HepG2 (cell line): ENCODE measurements at regions not wholly inside any gene's neighbourhood (a gene's known extent, or its start where the extent isn't known, plus 50 kb on each side); places are given as distances from the start of the nearest gene placed in this dataset.

Source experiments
- ATAC-seq: fragments of 200-7000 bp; cut with Tn5 transposase; 3 replicates; pipeline ENCODE4 v1.9.1; 2020; ENCODE audit warnings: mild to moderate bottlenecking, moderate library complexity
- BruUV-seq: library from RNA; stranded (reverse); fragments of 400-500 nt; replicated peaks from 2 replicates; lab custom pipeline; 2021; lab: Mats Ljungman, UMichigan
- CTCF ChIA-PET: fragments of 300-600 bp; formaldehyde crosslinking; extraction: SDS; loops from one replicate; lab custom pipeline; 2021; ENCODE audit warnings: low total read pairs, inconsistent platforms, low intra/inter-chr PET ratio; lab: Yijun Ruan, JAX
- POLR2A ChIA-PET: fragments of 350-600 bp; sonication (Branson Sonifier 250); formaldehyde crosslinking; loops from one replicate; lab custom pipeline; 2020; ENCODE audit warnings: antibody characterized with exemption, inconsistent platforms; lab: Yijun Ruan, JAX
- DNase-seq: peaks from one replicate; pipeline ENCODE4 v3.0.0-alpha.2; 2015; ENCODE audit warnings: low spot score
- FAIRE-seq: peaks from 3 replicates; lab custom pipeline; 2011; peaks lifted over from hg19 to GRCh38; lab: Jason Lieb, UNC
- H2AFZ ChIP-seq: one replicate; pipeline ENCODE4 v1.6.1; 2011; ENCODE audit warnings: low read length, inconsistent platforms
- H3K27ac ChIP-seq: fragments of 300-600 bp; 3 replicates; pipeline ENCODE4 v1.8.0; 2011; ENCODE audit warnings: mixed run types, mild to moderate bottlenecking, mixed read lengths, low read length, inconsistent platforms; ENCODE audit not compliant: insufficient read depth; ENCODE audit errors: extremely low read length
- H3K27me3 ChIP-seq, 2 experiments: fragments of 200-600 bp in 1 of 2; 2 replicates in 1 of 2; 3 replicates in 1 of 2; pipeline versions ENCODE4 v1.6.0 to v1.8.0; 2011; ENCODE audit warnings: low read length in 2 of 2, mild to moderate bottlenecking in 2 of 2, moderate library complexity in 2 of 2, inconsistent platforms in 1 of 2; ENCODE audit not compliant: insufficient read depth in 2 of 2, control insufficient read depth in 1 of 2
- H3K36me3 ChIP-seq, 2 experiments: fragments of 200-600 bp in 1 of 2; replicated peaks in 1 of 2; 2 replicates in 1 of 2; 3 replicates in 1 of 2; pipeline versions ENCODE4 v1.5.1 to v1.8.0; 2011; ENCODE audit warnings: low read length in 2 of 2, inconsistent platforms in 1 of 2; ENCODE audit not compliant: insufficient read depth in 2 of 2, control insufficient read depth in 1 of 2
- H3K4me1 ChIP-seq: 2 replicates; pipeline ENCODE4 v1.5.1; 2012; ENCODE audit warnings: low read length, inconsistent platforms; ENCODE audit not compliant: insufficient read depth
- H3K4me2 ChIP-seq: 2 replicates; pipeline ENCODE4 v1.6.0; 2011; ENCODE audit warnings: low read depth, low read length, inconsistent platforms
- H3K4me3 ChIP-seq, 3 experiments: fragments of 200-600 bp in 1 of 3; sonication (generic), shearing (Covaris generic) in 1 of 3; replicated peaks in 1 of 3; 2 replicates each; pipeline ENCODE4 v1.5.1; 2011 to 2016; ENCODE audit warnings: low read length in 3 of 3, inconsistent platforms in 2 of 3, low read depth in 2 of 3, mild to moderate bottlenecking in 2 of 3, control low read depth in 1 of 3, mixed read lengths in 1 of 3; ENCODE audit not compliant: insufficient read depth in 1 of 3
- H3K79me2 ChIP-seq: one replicate; pipeline ENCODE4 v1.6.1; 2011; ENCODE audit warnings: low read length, inconsistent platforms; ENCODE audit not compliant: insufficient read depth
- H3K9ac ChIP-seq: 2 replicates; pipeline ENCODE4 v1.6.0; 2011; ENCODE audit warnings: mild to moderate bottlenecking, low read depth, low read length, inconsistent platforms; ENCODE audit not compliant: insufficient read depth
- H3K9me3 ChIP-seq: 2 replicates; pipeline ENCODE4 v1.5.1; 2012; ENCODE audit warnings: mild to moderate bottlenecking, low read length
- H4K20me1 ChIP-seq: 2 replicates; pipeline ENCODE4 v1.6.0; 2011; ENCODE audit warnings: inconsistent platforms, mild to moderate bottlenecking, low read length, moderate library complexity; ENCODE audit not compliant: insufficient read depth
- FOSL1 ChIP-seq: sonication (generic); formaldehyde crosslinking; IDR thresholded peaks from 2 replicates; pipeline ENCODE4 v1.9.0; 2021; ENCODE audit warnings: missing genetic modification reagents, borderline replicate concordance
- GATA4 ChIP-seq: sonication (generic); IDR thresholded peaks from 2 replicates; pipeline ENCODE4 v1.6.1; 2016; ENCODE audit warnings: antibody characterized with exemption, low read depth, borderline replicate concordance
- HNF4A ChIP-seq: sonication (generic); formaldehyde crosslinking; IDR thresholded peaks from 2 replicates; pipeline ENCODE4 v1.4.0; 2020; ENCODE audit warnings: missing genetic modification reagents
- HOXA9 ChIP-seq: sonication (generic); formaldehyde crosslinking; IDR thresholded peaks from 2 replicates; pipeline ENCODE4 v1.8.1; 2022; ENCODE audit warnings: missing genetic modification reagents, mild to moderate bottlenecking, moderate library complexity, borderline replicate concordance
- LRRFIP1 ChIP-seq: sonication (generic); formaldehyde crosslinking; conservative IDR thresholded peaks from 2 replicates; pipeline ENCODE4 v1.4.0; 2020; ENCODE audit warnings: missing genetic modification reagents
- MAFF ChIP-seq: IDR thresholded peaks from 2 replicates; pipeline ENCODE4 v1.6.1; 2011; ENCODE audit warnings: low read depth, low read length, improper control_type of control experiment
- NFYC ChIP-seq: IDR thresholded peaks from 2 replicates; pipeline ENCODE4 v1.6.1; 2016; ENCODE audit warnings: missing genetic modification reagents, missing compliant biosample characterization
- PRDM15 ChIP-seq: sonication (generic); formaldehyde crosslinking; IDR thresholded peaks from 2 replicates; pipeline ENCODE4 v1.4.0; 2020; ENCODE audit warnings: missing genetic modification reagents
- ZBTB7A ChIP-seq: sonication (generic); formaldehyde crosslinking; IDR thresholded peaks from 2 replicates; pipeline ENCODE4 v1.8.0; 2022; ENCODE audit warnings: mild to moderate bottlenecking, missing genetic modification reagents
- ZNF225 ChIP-seq: sonication (generic); formaldehyde crosslinking; IDR thresholded peaks from 2 replicates; pipeline ENCODE4 v1.4.0; 2020; ENCODE audit warnings: mild to moderate bottlenecking, missing genetic modification reagents
- ZNF678 ChIP-seq: sonication (generic); formaldehyde crosslinking; IDR thresholded peaks from 2 replicates; pipeline ENCODE4 v1.4.0; 2020; ENCODE audit warnings: mild to moderate bottlenecking, missing genetic modification reagents
- ZNF747 ChIP-seq: sonication (generic); formaldehyde crosslinking; IDR thresholded peaks from 2 replicates; pipeline ENCODE4 v1.8.1; 2023; ENCODE audit warnings: missing genetic modification reagents, mild to moderate bottlenecking, borderline replicate concordance
- ZSCAN30 ChIP-seq: sonication (generic); formaldehyde crosslinking; IDR thresholded peaks from 2 replicates; pipeline ENCODE4 v1.5.0; 2020; ENCODE audit warnings: mild to moderate bottlenecking, missing genetic modification reagents
- WGBS: methylation state at CpG from one replicate; pipeline ENCODE4 v1.1.6; 2017; ENCODE audit warnings: low lambda C conversion rate; 5-methylcytosine and 5-hydroxymethylcytosine counted together
- in situ Hi-C: cut with HindIII; loops from 2 replicates; pipeline ENCODE4 v1.10.0; 2017; ENCODE audit warnings: low pct_unique_long_range_greater_than_20kb; ENCODE audit not compliant: extremely low pct_ligation_motif_present
- intact Hi-C: fragments of 100-400 bp; cut with micrococcal nuclease; formaldehyde crosslinking; loops from one replicate; pipeline ENCODE4 v1.10.0; 2022; ENCODE audit not compliant: unreplicated experiment

GRCh38 chr12:76669981-76670380 lies 93.9 kb upstream of the ZDHHC17 start:
- H3K4me2 ChIP-seq = no peak overlapping the region
- no peak for DNase-seq
- no TSS peak for BruUV-seq
- H3K27me3 ChIP-seq = peaks cover 0 to 7% of the 10 kb centered on the region in 2 experiments; a peak in 1 of 5 replicates
- H3K9me3 ChIP-seq = no peaks in the 10 kb centered on the region
- no peak overlapping the region for H2AFZ ChIP-seq
- POLR2A ChIA-PET = no interaction called here
- TF ChIP-seq GATA4 (no peak), LRRFIP1 (no peak), ZNF678 (CRISPR knock-in tag) (no peak), ZNF747 (no peak), ZSCAN30 (CRISPR knock-in tag) (no peak), NFYC (CRISPR knock-in tag) (no peak), HOXA9 (CRISPR knock-in tag) (no peak), PRDM15 (no peak), FOSL1 (CRISPR knock-in tag) (no peak), ZNF225 (CRISPR knock-in tag) (no peak), HNF4A (CRISPR knock-in tag) (no peak), ZBTB7A (CRISPR knock-in tag) (no peak), MAFF (no peak)
- FAIRE-seq = no peak
- intact Hi-C loops (no loop called here), in situ Hi-C loops (no loop called here)
- CTCF ChIA-PET = no interaction called here
- H3K4me1 ChIP-seq = no peaks in the 10 kb centered on the region
- no peaks in the 10 kb centered on the region for H3K79me2 ChIP-seq
- no peak for ATAC-seq
- WGBS = 35% methylated on average over 2 of the region's 2 CpGs
- H4K20me1 ChIP-seq = no peaks in the 10 kb centered on the region
- no peak overlapping the region for H3K27ac ChIP-seq
- no peak overlapping the region for H3K9ac ChIP-seq
- H3K36me3 ChIP-seq = no peaks in the 10 kb centered on the region
- no peak overlapping the region for H3K4me3 ChIP-seq
